ENCODE measurements at regions not wholly inside any gene's neighbourhood (a gene's known extent, or its start where the extent isn't known, plus 50 kb on each side); places are given as distances from the start of the nearest gene placed in this dataset.

- TF ChIP-seq CHD7 (IDR thresholded peaks at IDR 0.05; ENCODE audit: insufficient replicate concordance, low read length) (no peak), TBP (IDR thresholded peaks at IDR 0.05; ENCODE audit: low read depth, low read length) (no peak), BCL11A (IDR thresholded peaks at IDR 0.05; ENCODE audit: low read depth in 2 of 2, low read length in 2 of 2) (no peak), SIN3A (conservative IDR thresholded peaks at IDR 0.05 in 1 of 2, IDR thresholded peaks at IDR 0.05 in 1 of 2; ENCODE audit: low read depth in 1 of 2, low read length in 2 of 2) (no peak), USF2 (IDR thresholded peaks at IDR 0.05; ENCODE audit: low read length) (no peak), CBX8 (IDR thresholded peaks at IDR 0.05; ENCODE audit: borderline replicate concordance, low read depth, low read length) (no peak), BRCA1 (IDR thresholded peaks at IDR 0.05; ENCODE audit: low read depth, low read length) (no peak), JUND (IDR thresholded peaks at IDR 0.05; ENCODE audit: low read length) (no peak), SP1 (IDR thresholded peaks at IDR 0.05; ENCODE audit: low read depth, low read length) (no peak), SIRT6 (IDR thresholded peaks at IDR 0.05; ENCODE audit: low read length) (no peak)
These were observed 1329.8 kb downstream of the DSC3 start (continued) for GRCh38 chr18:29712785-29713184.
